NOMO-1 treated with dmso at 0.1 percent for 144 hours (cell line): ENCODE measurements at regions not wholly inside any gene's neighbourhood (a gene's known extent, or its start where the extent isn't known, plus 50 kb on each side); places are given as distances from the start of the nearest gene placed in this dataset.
"Not testable (repeated sequence)": the region's sequence is repeated elsewhere in the genome, so short reads cannot be mapped to it uniquely, and the experiment has no call there.

ENCODE experiments used
- DNase-seq: peaks from one replicate; lab custom pipeline; 2025; ENCODE audit not compliant: unreplicated experiment; lab: John Stamatoyannopoulos, UW

GRCh38 chr6:62819640-62820039 is 391.6 kb upstream of the FKBP1C start:
- no peak for DNase-seq

GRCh38 chr6:62808565-62809293 is 402.5 kb upstream of the FKBP1C start:
- no peak for DNase-seq

- no peak for DNase-seq
Measured at GRCh38 chr6:62805431-62805830, 405.8 kb upstream of the FKBP1C start.

GRCh38 chr6:62803094-62803493 is 408.2 kb upstream of the FKBP1C start:
- no peak for DNase-seq

- DNase-seq: no peak
Measured at GRCh38 chr6:62797190-62797589, 414.1 kb upstream of the FKBP1C start.

- no peak for DNase-seq
Measured at GRCh38 chr6:62775427-62776022, 435.7 kb upstream of the FKBP1C start.

- not testable (repeated sequence) for DNase-seq
Measured at GRCh38 chr6:62766174-62766573, 445.1 kb upstream of the FKBP1C start.

- DNase-seq: no peak
Measured at GRCh38 chr6:62764841-62765240, 446.4 kb upstream of the FKBP1C start.

- DNase-seq: no peak
Measured at GRCh38 chr6:62763125-62763912, 447.9 kb upstream of the FKBP1C start.

GRCh38 chr6:62746968-62747367 is 460.9 kb upstream of the KHDRBS2 start:
- no peak for DNase-seq

GRCh38 chr6:62746161-62746560 is 460.1 kb upstream of the KHDRBS2 start:
- no peak for DNase-seq

- no peak for DNase-seq
Measured at GRCh38 chr6:62740596-62740995, 454.6 kb upstream of the KHDRBS2 start.

- no peak for DNase-seq
Measured at GRCh38 chr6:62740171-62740570, 454.1 kb upstream of the KHDRBS2 start.

- DNase-seq: no peak
Measured at GRCh38 chr6:62737792-62738191, 451.8 kb upstream of the KHDRBS2 start.

GRCh38 chr6:62721408-62721807 is 435.4 kb upstream of the KHDRBS2 start:
- DNase-seq: no peak

- DNase-seq: no peak
Measured at GRCh38 chr6:62716719-62717118, 430.7 kb upstream of the KHDRBS2 start.

GRCh38 chr6:62714112-62714511 is 428.1 kb upstream of the KHDRBS2 start:
- no peak for DNase-seq

GRCh38 chr6:62711750-62712149 is 425.7 kb upstream of the KHDRBS2 start:
- no peak for DNase-seq

- no peak for DNase-seq
Measured at GRCh38 chr6:62707914-62708313, 421.9 kb upstream of the KHDRBS2 start.

GRCh38 chr6:62707156-62707555 is 421.1 kb upstream of the KHDRBS2 start:
- DNase-seq: no peak

- no peak for DNase-seq
Measured at GRCh38 chr6:62683063-62683462, 397.0 kb upstream of the KHDRBS2 start.

- DNase-seq: no peak
Measured at GRCh38 chr6:62681108-62681507, 395.1 kb upstream of the KHDRBS2 start.
